Neural progenitor cell (in vitro differentiated cells): ENCODE measurements at regions not wholly inside any gene's neighbourhood (a gene's known extent, or its start where the extent isn't known, plus 50 kb on each side); places are given as distances from the start of the nearest gene placed in this dataset.
A peak's percentile ranks its signal among the peaks of the same experiment; 100 is the strongest.

Experiments used
- DNase-seq: peaks from one replicate; pipeline ENCODE4 v3.0.0-alpha.2; 2016; ENCODE audit warnings: low spot score
- H2AFZ ChIP-seq: fragments of 200-600 bp; sonication (generic); replicated peaks from 2 replicates; pipeline ENCODE4 v1.6.1; 2016; ENCODE audit warnings: antibody characterized with exemption
- H3F3A ChIP-seq: fragments of 200-600 bp; sonication (generic); 2 replicates; pipeline ENCODE4 v1.6.1; 2016; ENCODE audit warnings: antibody characterized with exemption, low read depth
- H3K27ac ChIP-seq: fragments of 200-600 bp; sonication (generic); 2 replicates; pipeline ENCODE4 v1.5.1; 2016; ENCODE audit warnings: mild to moderate bottlenecking
- H3K27me3 ChIP-seq: fragments of 200-600 bp; sonication (generic); 2 replicates; pipeline ENCODE4 v1.6.1; 2016; ENCODE audit warnings: mild to moderate bottlenecking, moderate library complexity
- H3K36me3 ChIP-seq: fragments of 200-600 bp; sonication (generic); 2 replicates; pipeline ENCODE4 v1.5.1; 2016
- H3K4me1 ChIP-seq: fragments of 200-600 bp; sonication (generic); 2 replicates; pipeline ENCODE4 v1.6.1; 2016; ENCODE audit warnings: mixed run types
- H3K4me2 ChIP-seq: fragments of 200-600 bp; sonication (generic); 2 replicates; pipeline ENCODE4 v1.6.1; 2016
- H3K4me3 ChIP-seq: fragments of 200-600 bp; sonication (generic); 2 replicates; pipeline ENCODE4 v1.5.1; 2016
- H3K79me2 ChIP-seq: fragments of 200-600 bp; sonication (generic); 2 replicates; pipeline ENCODE4 v1.6.1; 2016; ENCODE audit warnings: low read depth
- H3K9ac ChIP-seq: fragments of 200-600 bp; sonication (generic); 2 replicates; pipeline ENCODE4 v1.6.1; 2016
- H3K9me3 ChIP-seq: fragments of 200-600 bp; sonication (generic); 2 replicates; pipeline ENCODE4 v1.5.1; 2016; ENCODE audit warnings: low read depth
- H4K20me1 ChIP-seq: fragments of 200-600 bp; sonication (generic); 2 replicates; pipeline ENCODE4 v1.6.1; 2016; ENCODE audit warnings: low read depth
- H3K27ac Mint-ChIP-seq: 3 replicates; pipeline ENCODE4 v1.8.0; 2021; ENCODE audit warnings: mixed read lengths
- H3K27me3 Mint-ChIP-seq: 2 replicates; pipeline ENCODE4 v1.8.0; 2022; ENCODE audit warnings: low read depth, mild to moderate bottlenecking, inconsistent platforms, moderate library complexity, mixed read lengths; ENCODE audit not compliant: insufficient read depth
- H3K36me3 Mint-ChIP-seq: 3 replicates; pipeline ENCODE4 v1.8.0; 2021; ENCODE audit warnings: mixed read lengths
- H3K4me1 Mint-ChIP-seq: 3 replicates; pipeline ENCODE4 v1.8.0; 2021; ENCODE audit warnings: mixed read lengths
- H3K4me3 Mint-ChIP-seq: 3 replicates; pipeline ENCODE4 v1.8.0; 2021; ENCODE audit warnings: mild to moderate bottlenecking, moderate library complexity, mixed read lengths
- H3K9me3 Mint-ChIP-seq: 3 replicates; pipeline ENCODE4 v1.8.0; 2020; ENCODE audit warnings: mixed read lengths
- EZH2 ChIP-seq: fragments of 200-600 bp; sonication (generic); IDR thresholded peaks from 2 replicates; pipeline ENCODE4 v1.6.1; 2017; ENCODE audit warnings: antibody characterized with exemption, mild to moderate bottlenecking, moderate library complexity
- EZH2phosphoT487 ChIP-seq: fragments of 200-600 bp; sonication (generic); IDR thresholded peaks from 2 replicates; pipeline ENCODE4 v1.6.1; 2017; ENCODE audit warnings: antibody characterized with exemption
- TF ChIP-seq, protein P1 (sequence below): fragments of 200-600 bp; sonication (generic); IDR thresholded peaks from 2 replicates; pipeline ENCODE4 v1.5.1; 2017; ENCODE audit warnings: antibody characterized with exemption, mild to moderate bottlenecking

DNA sequence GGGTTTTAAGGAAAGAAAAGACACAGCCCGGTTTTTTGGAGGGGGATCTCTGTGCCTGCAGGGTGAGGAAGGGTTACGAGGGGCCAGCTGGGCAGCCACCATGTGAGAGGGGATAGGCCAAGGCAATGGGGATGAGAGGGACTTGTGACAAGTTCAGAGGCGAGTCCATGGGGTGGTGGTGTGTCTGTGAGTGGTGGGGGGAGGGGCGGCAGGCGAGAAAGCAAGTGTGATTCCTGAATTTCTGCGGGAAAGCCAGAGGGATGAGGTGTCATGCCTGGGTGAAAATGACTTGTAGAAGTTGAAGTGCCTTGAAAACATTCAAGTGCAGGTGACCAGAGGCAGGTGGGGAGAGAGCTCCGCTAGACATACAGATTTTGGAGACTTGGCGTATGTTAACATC, 61.0 kb upstream of the RNF32 start:
- no peak overlapping the region for H2AFZ ChIP-seq
- H3K27me3 Mint-ChIP-seq: peaks cover 5% of the 10 kb centered on the region
- no peak overlapping the region for H3K27ac Mint-ChIP-seq
- peaks cover 10% of the 10 kb centered on the region for H3F3A ChIP-seq
- H3K36me3 ChIP-seq: no peaks in the 10 kb centered on the region
- no peak for DNase-seq
- H3K9ac ChIP-seq: no peak overlapping the region
- TF ChIP-seq EZH2 (no peak), EZH2phosphoT487 (no peak)
- TF ChIP-seq, protein P1, sequence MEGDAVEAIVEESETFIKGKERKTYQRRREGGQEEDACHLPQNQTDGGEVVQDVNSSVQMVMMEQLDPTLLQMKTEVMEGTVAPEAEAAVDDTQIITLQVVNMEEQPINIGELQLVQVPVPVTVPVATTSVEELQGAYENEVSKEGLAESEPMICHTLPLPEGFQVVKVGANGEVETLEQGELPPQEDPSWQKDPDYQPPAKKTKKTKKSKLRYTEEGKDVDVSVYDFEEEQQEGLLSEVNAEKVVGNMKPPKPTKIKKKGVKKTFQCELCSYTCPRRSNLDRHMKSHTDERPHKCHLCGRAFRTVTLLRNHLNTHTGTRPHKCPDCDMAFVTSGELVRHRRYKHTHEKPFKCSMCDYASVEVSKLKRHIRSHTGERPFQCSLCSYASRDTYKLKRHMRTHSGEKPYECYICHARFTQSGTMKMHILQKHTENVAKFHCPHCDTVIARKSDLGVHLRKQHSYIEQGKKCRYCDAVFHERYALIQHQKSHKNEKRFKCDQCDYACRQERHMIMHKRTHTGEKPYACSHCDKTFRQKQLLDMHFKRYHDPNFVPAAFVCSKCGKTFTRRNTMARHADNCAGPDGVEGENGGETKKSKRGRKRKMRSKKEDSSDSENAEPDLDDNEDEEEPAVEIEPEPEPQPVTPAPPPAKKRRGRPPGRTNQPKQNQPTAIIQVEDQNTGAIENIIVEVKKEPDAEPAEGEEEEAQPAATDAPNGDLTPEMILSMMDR: no peak
- H3K36me3 Mint-ChIP-seq: no peaks in the 10 kb centered on the region
- H3K4me2 ChIP-seq: no peak overlapping the region
- H3K9me3 Mint-ChIP-seq: no peaks in the 10 kb centered on the region
- no peak overlapping the region for H3K4me3 ChIP-seq
- H3K79me2 ChIP-seq: no peaks in the 10 kb centered on the region
- H3K4me1 ChIP-seq: peaks cover 6% of the 10 kb centered on the region
- H4K20me1 ChIP-seq: no peaks in the 10 kb centered on the region
- no peaks in the 10 kb centered on the region for H3K4me1 Mint-ChIP-seq
- H3K27ac ChIP-seq: no peak overlapping the region
- no peaks in the 10 kb centered on the region for H3K9me3 ChIP-seq
- no peak overlapping the region for H3K4me3 Mint-ChIP-seq
- no peaks in the 10 kb centered on the region for H3K27me3 ChIP-seq

DNA sequence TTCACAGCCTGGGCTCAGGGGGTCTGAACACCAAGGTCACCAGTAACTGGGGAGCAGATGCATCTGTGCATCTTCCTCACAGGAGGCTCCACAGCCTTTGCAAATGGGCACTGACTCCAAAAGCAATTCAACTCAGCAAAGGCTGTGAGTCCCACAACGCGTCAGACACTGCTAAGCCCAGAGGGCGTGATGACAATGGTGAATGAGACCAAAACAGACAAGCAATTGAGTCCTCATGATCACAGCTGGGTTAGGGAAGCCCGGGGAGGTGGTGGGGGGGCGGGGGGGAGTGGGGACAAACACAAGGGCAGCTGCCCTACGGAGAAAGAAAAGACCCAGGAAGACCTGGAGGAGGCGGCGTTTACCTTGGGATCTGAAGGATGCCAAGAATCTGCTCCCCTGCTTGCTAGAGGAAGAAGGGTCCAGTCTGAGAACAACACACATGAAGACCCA, 61.6 kb upstream of the RNF32 start:
- Histone ChIP-seq H3K79me2 (no peaks in the 10 kb centered on the region), H3K4me3 (no peak overlapping the region), H3K27ac (no peak overlapping the region), H3K36me3 (no peaks in the 10 kb centered on the region), H3K9me3 (peaks cover 3% of the 10 kb centered on the region), H3K9ac (no peak overlapping the region), H4K20me1 (no peaks in the 10 kb centered on the region), H3K4me1 (peaks cover under 1% of the 10 kb centered on the region), H2AFZ (no peak overlapping the region), H3K27me3 (no peaks in the 10 kb centered on the region), H3K4me2 (no peak overlapping the region), H3F3A (peaks cover 4% of the 10 kb centered on the region)
- peak; percentile 27 for DNase-seq
- Mint-ChIP-seq H3K36me3 (no peaks in the 10 kb centered on the region), H3K4me1 (no peaks in the 10 kb centered on the region), H3K27me3 (peaks cover 5% of the 10 kb centered on the region), H3K4me3 (no peak overlapping the region), H3K27ac (no peak overlapping the region), H3K9me3 (no peaks in the 10 kb centered on the region)
- TF ChIP-seq, protein P1: no peak
- no peak for TF ChIP-seq EZH2phosphoT487
- no peak for TF ChIP-seq EZH2

DNA sequence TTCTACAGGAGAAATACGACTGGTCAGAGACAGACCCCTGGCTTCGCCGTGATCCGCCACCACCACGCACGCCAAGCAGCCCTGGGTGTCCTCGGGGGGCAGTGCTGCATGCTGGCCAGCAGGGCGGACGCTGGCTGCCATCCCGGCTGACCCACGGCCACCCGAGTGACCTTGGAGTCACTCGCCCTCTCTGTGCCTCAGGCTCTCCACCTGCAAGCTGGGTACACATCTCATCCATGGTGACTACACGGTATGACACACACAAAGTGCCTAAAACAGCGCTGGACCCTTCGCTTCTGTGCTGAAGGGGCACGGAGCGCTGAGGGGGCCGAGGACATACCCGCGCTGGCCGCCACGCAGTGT, 62.0 kb upstream of the RNF32 start:
- Histone ChIP-seq H3K4me3 (no peak overlapping the region), H3K27ac (no peak overlapping the region), H2AFZ (no peak overlapping the region), H3K9ac (no peak overlapping the region), H4K20me1 (no peaks in the 10 kb centered on the region), H3K9me3 (peaks cover 6% of the 10 kb centered on the region), H3K4me1 (peaks cover 3% of the 10 kb centered on the region), H3K36me3 (no peaks in the 10 kb centered on the region), H3K4me2 (no peak overlapping the region), H3F3A (no peaks in the 10 kb centered on the region), H3K79me2 (no peaks in the 10 kb centered on the region), H3K27me3 (no peaks in the 10 kb centered on the region)
- Mint-ChIP-seq H3K9me3 (no peaks in the 10 kb centered on the region), H3K36me3 (no peaks in the 10 kb centered on the region), H3K27me3 (peaks cover 5% of the 10 kb centered on the region), H3K4me3 (no peak overlapping the region), H3K4me1 (no peaks in the 10 kb centered on the region), H3K27ac (no peak overlapping the region)
- TF ChIP-seq, protein P1: peak; percentile 34
- TF ChIP-seq EZH2: no peak
- peak; percentile 28 for DNase-seq
